ENCODE measurements at regions not wholly inside any gene's neighbourhood (a gene's known extent, or its start where the extent isn't known, plus 50 kb on each side); places are given as distances from the start of the nearest gene placed in this dataset.
"Not testable (repeated sequence)": the region's sequence is repeated elsewhere in the genome, so short reads cannot be mapped to it uniquely, and the experiment has no call there.

DNA sequence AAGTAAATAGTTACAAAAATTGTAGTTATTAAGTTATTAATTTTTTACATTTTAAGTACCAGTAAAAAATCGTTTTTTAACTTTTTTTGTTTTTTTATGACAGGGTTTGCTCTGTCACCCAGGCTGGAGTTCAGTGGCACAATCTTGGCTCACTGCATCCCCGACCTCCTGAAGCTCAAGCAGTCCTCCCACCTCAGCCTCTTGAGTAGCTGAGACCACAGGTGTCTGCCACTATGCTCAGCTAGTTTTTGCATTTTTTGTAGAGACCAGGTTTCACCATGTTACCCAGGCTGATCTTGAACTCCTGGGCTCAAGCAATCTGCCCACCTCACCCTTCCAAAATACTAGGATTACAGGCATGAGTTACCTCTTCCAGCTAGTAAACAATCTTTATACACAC, 477.9 kb upstream of the MIR17HG start:
- H3K36me3 Mint-ChIP-seq = peaks cover 2% of the 10 kb centered on the region
- no peak overlapping the region for H3K4me3 Mint-ChIP-seq
- H3K9me3 Mint-ChIP-seq = peaks cover 0 to 2% (median 2%) of the 10 kb centered on the region in 3 donors
- H3K27me3 Mint-ChIP-seq = no peaks in the 10 kb centered on the region
- H3K4me1 Mint-ChIP-seq = no peaks in the 10 kb centered on the region
- H3K27ac Mint-ChIP-seq = no peak overlapping the region

DNA sequence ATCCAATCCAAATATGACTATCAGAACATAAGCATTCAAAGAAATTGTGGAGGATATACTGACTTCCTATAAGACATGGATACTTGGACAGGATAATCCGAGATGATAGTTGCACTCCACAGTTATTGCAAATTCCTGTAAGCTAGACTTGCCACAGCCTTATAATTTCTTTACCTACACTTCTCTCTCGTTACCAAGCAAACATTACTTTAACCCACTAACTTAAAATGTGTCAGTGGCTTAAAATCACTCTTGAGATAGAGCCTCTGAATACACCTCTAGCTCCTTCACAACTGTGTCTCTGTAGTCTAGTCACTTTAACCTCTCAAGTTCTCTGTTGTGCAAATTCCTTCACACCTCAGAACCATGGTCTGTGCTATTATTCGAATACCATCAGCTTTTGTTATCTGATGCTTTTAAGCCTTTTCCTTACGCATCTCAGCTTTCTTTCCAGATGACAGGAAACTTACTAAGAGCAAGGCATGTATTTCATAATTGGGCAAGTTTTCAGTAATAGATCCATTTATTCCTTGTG, 474.9 kb upstream of the MIR17HG start:
- H3K9me3 Mint-ChIP-seq = peaks cover 0 to 4% (median 3%) of the 10 kb centered on the region in 3 donors
- no peak overlapping the region for H3K4me3 Mint-ChIP-seq
- H3K4me1 Mint-ChIP-seq = no peaks in the 10 kb centered on the region
- no peak overlapping the region for H3K27ac Mint-ChIP-seq
- no peaks in the 10 kb centered on the region for H3K27me3 Mint-ChIP-seq
- H3K36me3 Mint-ChIP-seq = peaks cover 2% of the 10 kb centered on the region

DNA sequence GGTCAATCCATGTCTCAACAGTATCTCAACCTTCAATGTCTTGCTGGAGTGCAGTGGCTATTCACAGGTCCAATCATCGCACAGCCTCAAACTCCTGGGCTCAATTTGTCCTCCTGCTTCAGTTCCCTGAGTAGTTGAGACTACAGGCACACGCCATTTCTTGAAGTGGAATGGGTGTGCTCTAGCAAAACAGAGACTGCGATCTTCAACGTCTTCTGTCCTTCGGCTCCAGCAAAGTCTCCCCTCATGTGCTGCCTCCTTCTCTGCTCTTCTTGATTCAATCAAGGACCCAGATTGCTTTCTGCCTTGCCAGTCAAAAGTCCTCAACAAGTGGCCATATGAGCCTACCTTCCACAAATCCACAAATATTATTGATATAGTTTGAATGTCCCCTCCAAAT, 466.7 kb upstream of the MIR17HG start:
- H3K27ac Mint-ChIP-seq = no peak overlapping the region
- no peaks in the 10 kb centered on the region for H3K4me1 Mint-ChIP-seq
- no peak overlapping the region for H3K4me3 Mint-ChIP-seq
- H3K9me3 Mint-ChIP-seq = peaks cover 0 to 2% (median 2%) of the 10 kb centered on the region in 3 donors
- no peaks in the 10 kb centered on the region for H3K27me3 Mint-ChIP-seq
- H3K36me3 Mint-ChIP-seq = no peaks in the 10 kb centered on the region

DNA sequence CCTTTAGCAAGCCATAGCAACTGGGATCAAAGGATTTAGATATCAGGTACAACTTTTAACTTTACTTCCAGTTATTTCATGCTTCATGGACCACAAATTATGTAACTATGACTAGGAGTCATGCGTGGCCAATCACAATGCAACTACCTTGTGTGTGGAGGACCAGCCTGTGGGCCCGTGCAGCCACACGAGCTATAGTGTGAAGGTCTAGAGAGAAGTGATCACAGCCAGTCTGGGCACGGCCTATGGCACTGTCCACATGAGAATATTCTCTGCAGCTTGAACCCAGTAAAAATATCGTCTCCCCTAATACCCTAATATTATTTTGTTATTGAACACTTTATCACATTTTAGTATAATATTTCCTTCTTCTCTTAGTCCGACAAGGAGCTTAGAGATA, 464.9 kb upstream of the MIR17HG start:
- H3K4me1 Mint-ChIP-seq = no peaks in the 10 kb centered on the region
- no peaks in the 10 kb centered on the region for H3K27me3 Mint-ChIP-seq
- H3K9me3 Mint-ChIP-seq = peaks cover 0 to 3% (median under 1%) of the 10 kb centered on the region in 3 donors
- no peaks in the 10 kb centered on the region for H3K36me3 Mint-ChIP-seq
- no peak overlapping the region for H3K27ac Mint-ChIP-seq
- no peak overlapping the region for H3K4me3 Mint-ChIP-seq

DNA sequence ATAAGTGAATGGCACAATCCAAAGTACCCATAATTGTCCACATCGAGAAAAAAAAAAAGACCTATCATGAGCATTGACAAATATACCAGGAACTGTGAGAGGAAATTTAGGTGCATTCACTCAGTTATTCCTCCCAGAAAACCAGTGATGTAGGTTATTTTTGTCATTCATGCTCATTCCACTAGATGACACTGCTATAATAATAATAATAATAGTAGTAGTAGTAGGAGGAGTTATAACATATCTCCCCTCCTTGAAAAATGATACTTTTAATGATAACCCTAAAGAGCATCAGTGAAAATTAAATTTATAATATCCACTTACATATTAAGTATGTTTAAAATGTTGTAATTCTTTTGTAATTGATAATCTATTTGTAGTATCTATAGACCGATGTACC, 463.9 kb upstream of the MIR17HG start:
- H3K9me3 Mint-ChIP-seq = peaks cover 0 to 3% (median 0%) of the 10 kb centered on the region in 3 donors
- H3K27ac Mint-ChIP-seq = no peak overlapping the region
- H3K4me3 Mint-ChIP-seq = no peak overlapping the region
- no peaks in the 10 kb centered on the region for H3K4me1 Mint-ChIP-seq
- H3K36me3 Mint-ChIP-seq = no peaks in the 10 kb centered on the region
- no peaks in the 10 kb centered on the region for H3K27me3 Mint-ChIP-seq

DNA sequence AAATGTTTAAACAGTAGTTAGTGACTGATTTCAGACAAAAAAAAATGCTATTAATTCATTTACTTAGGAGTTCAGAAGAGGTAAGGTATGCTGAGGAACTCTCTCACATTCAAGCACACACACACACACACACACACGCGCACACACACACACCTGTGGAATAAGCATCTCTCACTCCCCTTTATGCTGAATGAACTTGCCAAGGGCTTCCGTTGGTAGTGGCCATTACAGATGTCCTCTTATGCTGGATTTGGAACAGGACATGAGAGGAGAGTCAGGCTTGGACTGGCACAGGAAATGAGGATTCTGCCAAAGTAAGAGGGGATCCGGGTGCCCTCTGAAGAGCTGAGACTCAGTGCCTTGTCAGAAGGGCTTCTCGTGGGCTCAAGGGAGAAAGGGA, 463.4 kb upstream of the MIR17HG start:
- Mint-ChIP-seq H3K27me3 (no peaks in the 10 kb centered on the region), H3K36me3 (no peaks in the 10 kb centered on the region), H3K4me3 (no peak overlapping the region), H3K27ac (no peak overlapping the region), H3K4me1 (no peaks in the 10 kb centered on the region), H3K9me3 (peaks cover 0 to 3% (median 0%) of the 10 kb centered on the region in 3 donors)

DNA sequence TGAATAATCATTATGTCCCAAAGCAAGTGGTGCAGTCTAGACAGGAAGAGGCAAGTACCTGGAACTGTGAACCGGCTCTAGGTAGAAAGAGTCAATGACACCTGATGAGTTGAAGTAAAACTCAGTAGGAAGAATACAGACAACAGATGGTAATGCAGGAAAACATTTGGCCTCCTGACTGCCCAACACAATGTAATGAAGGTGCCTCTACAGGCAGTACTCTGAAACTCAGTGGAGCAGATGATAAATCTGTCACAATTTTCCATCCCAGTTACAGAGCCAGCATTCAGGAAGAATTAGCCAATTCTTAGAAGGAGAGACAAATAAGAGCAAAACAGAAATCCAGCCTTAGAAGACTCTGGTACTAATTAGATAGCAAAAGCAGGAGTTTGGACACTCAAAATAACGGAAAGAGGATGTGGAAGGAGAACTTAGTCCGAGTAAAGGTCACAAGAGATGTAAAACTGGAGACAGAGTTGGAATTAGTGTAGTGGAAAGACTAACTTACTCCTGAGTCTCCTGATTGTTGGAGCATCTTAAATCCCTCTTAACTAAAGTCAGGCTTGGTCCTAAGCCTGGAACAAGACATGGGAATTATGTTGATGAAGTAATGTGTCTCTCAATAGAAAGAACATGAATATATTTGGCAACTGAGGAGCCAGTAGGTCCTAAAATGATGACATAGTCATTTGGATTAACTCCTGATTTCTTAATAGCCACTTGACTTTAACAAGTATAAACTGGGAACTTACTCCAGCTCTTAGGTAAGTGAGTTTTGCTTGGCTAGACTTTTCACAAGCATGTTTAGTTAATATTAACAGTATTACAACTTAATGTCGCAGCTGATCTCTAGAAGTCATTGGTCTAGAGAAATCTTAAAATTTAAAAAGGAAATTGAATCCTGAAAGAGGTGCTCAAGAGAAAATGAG, 457.3 kb upstream of the MIR17HG start:
- no peaks in the 10 kb centered on the region for H3K36me3 Mint-ChIP-seq
- peaks cover 0 to 2% (median 0%) of the 10 kb centered on the region in 3 donors for H3K4me1 Mint-ChIP-seq
- peaks cover 0 to 9% (median 3%) of the 10 kb centered on the region in 3 donors for H3K9me3 Mint-ChIP-seq
- no peak overlapping the region for H3K4me3 Mint-ChIP-seq
- no peaks in the 10 kb centered on the region for H3K27me3 Mint-ChIP-seq
- H3K27ac Mint-ChIP-seq = no peak overlapping the region

DNA sequence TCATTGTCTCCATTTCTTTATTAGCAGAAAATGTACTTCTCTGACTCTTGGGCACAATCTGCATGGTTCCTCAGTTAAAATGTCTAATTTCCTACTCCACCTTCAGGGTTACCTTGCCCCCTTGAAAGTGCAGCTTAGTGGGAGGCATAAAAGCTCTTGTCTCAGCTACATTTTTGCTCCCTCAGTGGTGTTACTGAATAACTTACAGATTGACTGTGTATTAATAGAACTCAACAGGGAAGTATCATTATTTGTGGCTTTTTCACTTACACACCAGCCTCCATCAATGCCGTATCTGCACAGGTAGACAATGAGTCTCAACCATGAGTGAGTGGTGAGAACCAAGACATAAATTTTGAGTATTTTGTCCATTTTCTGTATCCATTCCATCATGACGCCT, 456.2 kb upstream of the MIR17HG start:
- Mint-ChIP-seq H3K36me3 (no peaks in the 10 kb centered on the region), H3K9me3 (peaks cover 0 to 9% (median 0%) of the 10 kb centered on the region in 3 donors), H3K4me3 (no peak overlapping the region), H3K27ac (no peak overlapping the region), H3K4me1 (peaks cover 0 to 2% (median 0%) of the 10 kb centered on the region in 3 donors), H3K27me3 (no peaks in the 10 kb centered on the region)

DNA sequence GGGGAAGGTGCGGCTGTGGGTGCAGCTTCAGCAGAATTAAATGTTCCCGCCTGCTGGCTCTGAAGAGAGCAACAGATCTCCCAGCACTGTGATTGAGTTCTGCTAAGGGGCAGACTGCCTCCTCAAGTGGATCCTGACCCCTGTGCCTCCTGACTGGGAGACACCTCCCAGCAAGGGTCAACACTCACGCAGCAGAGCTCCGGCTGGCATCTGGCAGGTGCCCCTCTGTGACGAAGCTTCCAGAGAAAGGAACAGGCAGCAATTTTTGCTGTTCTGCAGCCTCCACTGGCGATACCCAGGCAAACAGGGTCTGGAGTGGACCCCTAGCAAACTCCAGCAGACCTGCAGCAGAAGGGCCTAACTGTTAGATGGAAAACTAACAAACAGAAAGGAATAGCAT, 454.3 kb upstream of the MIR17HG start:
- peaks cover 0 to 13% (median 2%) of the 10 kb centered on the region in 3 donors for H3K9me3 Mint-ChIP-seq
- peak overlapping the region in 1 of 3 donors; percentile 68 for H3K27ac Mint-ChIP-seq
- H3K27me3 Mint-ChIP-seq, H3K36me3 Mint-ChIP-seq, H3K4me1 Mint-ChIP-seq, H3K4me3 Mint-ChIP-seq: not testable (repeated sequence)

DNA sequence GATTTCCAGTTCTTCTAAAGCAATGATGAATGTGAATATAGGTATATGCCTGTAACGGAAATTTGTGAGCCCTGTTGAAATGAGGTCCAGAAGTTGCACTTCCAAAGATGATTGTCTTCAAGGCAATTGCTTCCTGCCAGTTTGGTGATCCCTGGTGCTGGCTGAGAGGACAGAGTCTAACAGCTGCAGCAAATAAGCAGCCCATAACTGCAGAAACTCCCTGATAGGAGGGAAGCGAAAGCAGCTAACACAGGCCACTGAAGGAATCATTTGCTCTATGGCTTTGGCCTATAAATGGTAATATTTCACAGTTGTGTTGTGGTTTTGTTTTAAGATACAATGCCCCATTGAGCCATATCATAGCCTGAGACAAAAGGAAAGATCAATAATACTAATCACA, 451.5 kb upstream of the MIR17HG start:
- Mint-ChIP-seq H3K4me3 (no peak overlapping the region), H3K4me1 (peaks cover 0 to 2% (median 0%) of the 10 kb centered on the region in 3 donors), H3K9me3 (peaks cover 0 to 18% (median 5%) of the 10 kb centered on the region in 3 donors), H3K27me3 (no peaks in the 10 kb centered on the region), H3K36me3 (no peaks in the 10 kb centered on the region), H3K27ac (no peak overlapping the region)

DNA sequence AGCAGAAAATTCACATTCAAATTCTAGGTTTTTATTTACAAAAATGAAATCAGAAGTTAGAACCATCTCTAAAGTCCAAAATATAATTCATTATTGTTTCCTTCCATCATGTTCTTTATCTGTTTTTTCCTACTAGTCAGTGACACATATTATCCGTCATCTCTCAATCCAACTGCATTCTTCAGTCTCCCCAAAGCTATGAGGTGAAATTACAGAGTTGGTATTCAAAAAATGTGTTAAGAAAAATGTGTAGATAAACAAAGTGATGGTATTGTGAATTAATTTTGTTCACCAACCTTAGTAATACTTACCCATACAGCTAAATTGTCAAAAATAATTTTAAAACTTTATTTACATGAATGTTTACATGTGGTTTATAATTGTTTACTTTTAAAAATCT, 448.7 kb upstream of the MIR17HG start:
- Mint-ChIP-seq H3K4me1 (no peaks in the 10 kb centered on the region), H3K36me3 (no peaks in the 10 kb centered on the region), H3K27ac (no peak overlapping the region)

DNA sequence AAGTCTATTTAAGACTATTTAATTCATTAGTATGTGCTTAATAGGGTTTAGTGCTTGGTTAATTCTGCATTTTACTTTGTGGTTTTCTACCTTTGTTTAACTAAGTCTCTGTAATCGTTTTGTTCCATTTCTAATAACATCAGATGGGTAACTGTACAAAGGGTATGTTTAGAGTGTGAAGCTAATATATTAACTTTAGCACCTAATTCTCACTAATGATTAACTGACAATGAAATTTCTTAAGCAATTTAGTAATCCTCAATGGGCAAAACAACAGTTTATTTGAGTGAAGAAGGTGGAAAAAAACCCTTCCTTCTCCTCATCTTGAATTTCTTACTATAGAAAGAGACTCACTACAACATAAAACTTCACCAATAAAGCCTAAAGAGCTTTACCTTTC, 448.1 kb upstream of the MIR17HG start:
- Mint-ChIP-seq H3K27ac (no peak overlapping the region), H3K4me3 (no peak overlapping the region), H3K27me3 (no peaks in the 10 kb centered on the region), H3K4me1 (no peaks in the 10 kb centered on the region), H3K9me3 (peaks cover 2 to 10% (median 8%) of the 10 kb centered on the region in 3 donors), H3K36me3 (no peaks in the 10 kb centered on the region)

More for the DNA sequence above, 448.7 kb upstream of the MIR17HG start:
- H3K27me3 Mint-ChIP-seq = no peaks in the 10 kb centered on the region
- peaks cover 2 to 13% (median 8%) of the 10 kb centered on the region in 3 donors for H3K9me3 Mint-ChIP-seq
- no peak overlapping the region for H3K4me3 Mint-ChIP-seq

DNA sequence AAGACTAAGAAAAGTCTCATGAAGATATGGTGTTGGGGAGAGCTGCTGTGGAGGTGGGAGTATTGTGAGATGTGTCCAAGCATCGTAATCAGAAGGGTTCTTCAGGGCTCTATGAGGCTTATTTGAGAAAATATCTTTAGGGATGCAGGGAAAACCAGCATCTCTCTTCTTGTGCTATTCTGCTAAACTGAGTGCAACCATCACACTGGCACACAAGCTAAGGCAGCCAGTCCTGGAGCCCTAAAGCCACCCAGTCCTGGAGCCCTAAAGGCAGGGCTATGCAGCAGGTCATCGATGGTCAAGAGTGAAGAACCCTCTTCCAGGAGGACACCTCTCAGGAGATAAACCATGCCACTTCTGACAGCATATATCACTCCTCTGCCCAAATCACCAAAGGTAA, 445.2 kb upstream of the MIR17HG start:
- peaks cover 9 to 20% (median 11%) of the 10 kb centered on the region in 3 donors for H3K9me3 Mint-ChIP-seq
- no peaks in the 10 kb centered on the region for H3K4me1 Mint-ChIP-seq
- H3K27me3 Mint-ChIP-seq = no peaks in the 10 kb centered on the region

DNA sequence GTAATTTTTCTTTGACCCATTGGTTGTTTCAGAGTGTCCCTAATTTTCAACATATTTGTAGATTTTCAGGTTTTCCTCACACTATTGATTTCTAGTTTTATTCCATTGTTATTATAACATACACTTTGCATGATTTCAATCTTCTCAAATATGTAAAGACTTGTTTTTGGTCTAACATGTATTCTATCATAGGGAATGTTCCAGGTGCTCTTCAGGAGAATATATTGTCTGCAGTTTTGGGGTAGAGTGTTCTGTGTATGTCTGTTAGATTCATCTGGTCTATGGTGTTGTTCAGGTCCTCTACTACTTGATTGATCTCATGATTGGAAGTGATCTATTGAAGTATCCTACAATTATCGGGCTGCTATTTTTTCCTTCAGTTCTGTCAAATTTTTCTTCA, 440.9 kb upstream of the MIR17HG start:
- Mint-ChIP-seq H3K4me3 (no peak overlapping the region), H3K27ac (no peak overlapping the region), H3K27me3 (no peaks in the 10 kb centered on the region), H3K9me3 (peaks cover 9 to 14% (median 11%) of the 10 kb centered on the region in 3 donors), H3K36me3 (no peaks in the 10 kb centered on the region), H3K4me1 (no peaks in the 10 kb centered on the region)

More for the DNA sequence above, 445.2 kb upstream of the MIR17HG start:
- H3K4me3 Mint-ChIP-seq = no peak overlapping the region
- no peak overlapping the region for H3K27ac Mint-ChIP-seq
- no peaks in the 10 kb centered on the region for H3K36me3 Mint-ChIP-seq

DNA sequence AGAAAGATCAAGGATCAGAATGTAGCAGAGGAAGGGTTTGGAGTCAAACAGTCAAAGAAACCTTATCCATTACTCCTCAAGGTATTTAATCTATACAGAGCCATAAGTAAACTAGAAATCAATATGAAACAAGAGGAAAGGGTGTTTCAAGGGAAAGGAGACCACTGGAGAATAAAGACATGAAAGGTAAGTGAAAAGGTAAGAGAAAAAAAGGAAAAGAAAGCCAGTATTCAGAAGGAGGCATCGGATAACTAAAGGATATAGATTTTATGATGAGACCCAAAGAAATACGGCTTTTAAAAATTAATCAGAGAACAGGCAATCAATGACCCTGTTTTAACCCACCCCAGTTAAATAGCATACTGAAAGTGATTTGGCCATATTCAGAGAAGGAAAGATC, 438.7 kb upstream of the MIR17HG start:
- Mint-ChIP-seq H3K27me3 (no peaks in the 10 kb centered on the region), H3K4me3 (no peak overlapping the region), H3K27ac (no peak overlapping the region), H3K36me3 (no peaks in the 10 kb centered on the region), H3K4me1 (no peaks in the 10 kb centered on the region), H3K9me3 (peaks cover 9 to 14% (median 9%) of the 10 kb centered on the region in 3 donors)
